D721Med (cell line): ENCODE measurements at regions not wholly inside any gene's neighbourhood (a gene's known extent, or its start where the extent isn't known, plus 50 kb on each side); places are given as distances from the start of the nearest gene placed in this dataset.

Experiments used
- DNase-seq: peaks from one replicate; pipeline ENCODE4 v3.0.0; 2011; ENCODE audit warnings: low spot score; ENCODE audit not compliant: insufficient read length
- FAIRE-seq: peaks from 2 replicates; lab custom pipeline; 2011; peaks lifted over from hg19 to GRCh38; lab: Jason Lieb, UNC
- CTCF ChIP-seq: IDR thresholded peaks from 2 replicates; pipeline ENCODE4 v1.5.1; 2012; ENCODE audit warnings: mild to moderate bottlenecking, control low read depth; ENCODE audit not compliant: insufficient read depth; ENCODE audit errors: missing control alignments

GRCh38 chr4:62222121-62222520, 1022.0 kb downstream of the ADGRL3 start:
- DNase-seq (no peak), FAIRE-seq (no peak)
- TF ChIP-seq CTCF, result no peak

GRCh38 chr4:62210486-62210885, 1010.4 kb downstream of the ADGRL3 start:
- no peak for DNase-seq

GRCh38 chr4:62209757-62210485, 1009.8 kb downstream of the ADGRL3 start:
- FAIRE-seq, result no peak
- TF ChIP-seq CTCF, result no peak
- DNase-seq, result no peak

More at GRCh38 chr4:62210486-62210885, 1010.4 kb downstream of the ADGRL3 start:
- TF ChIP-seq CTCF, result no peak
- FAIRE-seq, result no peak

- no peak for DNase-seq
- no peak for FAIRE-seq
- no peak for TF ChIP-seq CTCF
Measured at GRCh38 chr4:62208921-62209320, 1008.8 kb downstream of the ADGRL3 start.

GRCh38 chr4:62204136-62204535, 1004.0 kb downstream of the ADGRL3 start:
- no peak for TF ChIP-seq CTCF
- DNase-seq (no peak), FAIRE-seq (no peak)

GRCh38 chr4:62199291-62199810, 999.2 kb downstream of the ADGRL3 start:
- FAIRE-seq (no peak), DNase-seq (no peak)
- TF ChIP-seq CTCF, result no peak

GRCh38 chr4:62196338-62196737, 996.2 kb downstream of the ADGRL3 start:
- FAIRE-seq, result no peak
- TF ChIP-seq CTCF, result no peak
- no peak for DNase-seq
